Right atrium auricular region (tissue), 2 donors: ENCODE measurements at regions not wholly inside any gene's neighbourhood (a gene's known extent, or its start where the extent isn't known, plus 50 kb on each side); places are given as distances from the start of the nearest gene placed in this dataset.

ENCODE experiments used
- DNase-seq: peaks from one replicate; pipeline ENCODE4 v3.0.0-alpha.2; 2019; ENCODE audit warnings: low spot score
- H3K27ac ChIP-seq, 2 donors: fragments of 200-600 bp; sonication (generic); 1 replicate in 1 of 2; 2 replicates in 1 of 2; pipeline ENCODE4 v1.5.1; 2016 to 2019
- H3K27me3 ChIP-seq, 2 donors: fragments of 200-600 bp; sonication (generic); one replicate each; pipeline versions ENCODE4 v1.5.1 to v1.6.0; 2017 to 2019
- H3K36me3 ChIP-seq: fragments of 200-600 bp; sonication (generic); one replicate; pipeline ENCODE4 v1.5.1; 2016
- H3K4me1 ChIP-seq, 2 donors: fragments of 200-600 bp; sonication (generic); one replicate each; pipeline versions ENCODE4 v1.5.1 to v1.6.0; 2017 to 2019
- H3K4me3 ChIP-seq, 2 donors: fragments of 200-600 bp; sonication (generic); 1 replicate in 1 of 2; 2 replicates in 1 of 2; pipeline ENCODE4 v1.5.1; 2017 to 2019; ENCODE audit warnings: mild to moderate bottlenecking in 1 of 2, moderate library complexity in 1 of 2
- H3K9me3 ChIP-seq, 2 donors: fragments of 200-600 bp; sonication (generic); one replicate each; pipeline ENCODE4 v1.5.1; 2019
- TF ChIP-seq, protein P1 (sequence below), 2 donors: fragments of 200-600 bp; sonication (generic); IDR thresholded peaks; one replicate each; pipeline ENCODE4 v1.5.1; 2019; ENCODE audit warnings: antibody characterized with exemption in 2 of 2

DNA sequence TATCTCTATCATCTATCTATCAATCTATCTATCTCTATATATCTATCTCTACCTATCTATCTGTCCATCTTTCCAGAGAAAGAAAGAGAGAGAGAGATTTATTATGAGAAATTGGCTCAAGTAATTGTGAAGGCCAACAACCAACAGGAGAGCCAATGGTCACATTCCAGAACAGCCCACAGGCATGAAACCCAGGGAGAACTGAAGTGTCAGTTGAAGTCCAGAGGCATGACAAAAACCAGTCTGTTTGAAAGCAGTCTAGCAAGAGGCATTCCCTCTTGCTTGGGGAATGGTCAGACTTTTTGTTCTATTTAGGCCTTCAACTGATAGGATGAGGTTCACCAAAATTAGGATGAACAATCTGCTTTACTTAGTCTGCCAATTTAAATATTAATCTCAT is 87.6 kb upstream of the PLCXD3 start:
- Histone ChIP-seq H3K4me3 (no peak overlapping the region), H3K36me3 (no peaks in the 10 kb centered on the region), H3K9me3 (no peaks in the 10 kb centered on the region), H3K27me3 (no peaks in the 10 kb centered on the region), H3K4me1 (no peaks in the 10 kb centered on the region), H3K27ac (no peak overlapping the region)
- TF ChIP-seq, protein P1, sequence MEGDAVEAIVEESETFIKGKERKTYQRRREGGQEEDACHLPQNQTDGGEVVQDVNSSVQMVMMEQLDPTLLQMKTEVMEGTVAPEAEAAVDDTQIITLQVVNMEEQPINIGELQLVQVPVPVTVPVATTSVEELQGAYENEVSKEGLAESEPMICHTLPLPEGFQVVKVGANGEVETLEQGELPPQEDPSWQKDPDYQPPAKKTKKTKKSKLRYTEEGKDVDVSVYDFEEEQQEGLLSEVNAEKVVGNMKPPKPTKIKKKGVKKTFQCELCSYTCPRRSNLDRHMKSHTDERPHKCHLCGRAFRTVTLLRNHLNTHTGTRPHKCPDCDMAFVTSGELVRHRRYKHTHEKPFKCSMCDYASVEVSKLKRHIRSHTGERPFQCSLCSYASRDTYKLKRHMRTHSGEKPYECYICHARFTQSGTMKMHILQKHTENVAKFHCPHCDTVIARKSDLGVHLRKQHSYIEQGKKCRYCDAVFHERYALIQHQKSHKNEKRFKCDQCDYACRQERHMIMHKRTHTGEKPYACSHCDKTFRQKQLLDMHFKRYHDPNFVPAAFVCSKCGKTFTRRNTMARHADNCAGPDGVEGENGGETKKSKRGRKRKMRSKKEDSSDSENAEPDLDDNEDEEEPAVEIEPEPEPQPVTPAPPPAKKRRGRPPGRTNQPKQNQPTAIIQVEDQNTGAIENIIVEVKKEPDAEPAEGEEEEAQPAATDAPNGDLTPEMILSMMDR (IDR thresholded peaks at IDR 0.05): no peak
- DNase-seq: no peak

GRCh38 chr5:41587668-41588067 is 77.3 kb upstream of the PLCXD3 start:
- Histone ChIP-seq H3K4me1 (no peaks in the 10 kb centered on the region), H3K36me3 (no peaks in the 10 kb centered on the region), H3K9me3 (no peaks in the 10 kb centered on the region), H3K4me3 (no peak overlapping the region), H3K27ac (no peak overlapping the region), H3K27me3 (no peaks in the 10 kb centered on the region)
- TF ChIP-seq, protein P1 (IDR thresholded peaks at IDR 0.05): no peak
- no peak for DNase-seq

GRCh38 chr5:41575110-41575779 is 64.8 kb upstream of the PLCXD3 start:
- H3K4me1 ChIP-seq: no peaks in the 10 kb centered on the region
- no peak overlapping the region for H3K4me3 ChIP-seq
- no peak overlapping the region for H3K27ac ChIP-seq
- no peak for DNase-seq
- no peaks in the 10 kb centered on the region for H3K27me3 ChIP-seq
- TF ChIP-seq, protein P1 (IDR thresholded peaks at IDR 0.05): no peak
- no peaks in the 10 kb centered on the region for H3K9me3 ChIP-seq
- no peaks in the 10 kb centered on the region for H3K36me3 ChIP-seq

- Histone ChIP-seq H3K4me3 (no peak overlapping the region), H3K27me3 (no peaks in the 10 kb centered on the region), H3K4me1 (no peaks in the 10 kb centered on the region), H3K9me3 (no peaks in the 10 kb centered on the region), H3K36me3 (no peaks in the 10 kb centered on the region), H3K27ac (no peak overlapping the region)
- TF ChIP-seq, protein P1 (IDR thresholded peaks at IDR 0.05): no peak
- no peak for DNase-seq
These were observed 64.0 kb upstream of the PLCXD3 start for GRCh38 chr5:41574391-41574790.
